ENCODE measurements at regions not wholly inside any gene's neighbourhood (a gene's known extent, or its start where the extent isn't known, plus 50 kb on each side); places are given as distances from the start of the nearest gene placed in this dataset.
"Not testable (repeated sequence)": the region's sequence is repeated elsewhere in the genome, so short reads cannot be mapped to it uniquely, and the experiment has no call there.

GRCh38 chr11:70595452-70595851 is 197.1 kb downstream of the CTTN start:
- no peak for DNase-seq

GRCh38 chr11:70596091-70596490 is 197.8 kb downstream of the CTTN start:
- no peak for DNase-seq

- no peak for DNase-seq
These were observed 198.8 kb downstream of the CTTN start for GRCh38 chr11:70597006-70597555.

GRCh38 chr11:70597751-70598625 is 199.7 kb downstream of the CTTN start:
- no peak for DNase-seq

GRCh38 chr11:70600911-70601415 is 202.6 kb downstream of the CTTN start:
- DNase-seq, result not testable (repeated sequence)

GRCh38 chr11:70601861-70602538 is 203.7 kb downstream of the CTTN start:
- peak; percentile 21 to 65 (median 53) for DNase-seq

- no peak for DNase-seq
These were observed 204.9 kb downstream of the CTTN start for GRCh38 chr11:70603114-70603755.

- peak in 2 of 3 experiments; percentile 13 to 45 for DNase-seq
These were observed 205.5 kb downstream of the CTTN start for GRCh38 chr11:70603756-70604211.

- no peak for DNase-seq
These were observed 205.9 kb downstream of the CTTN start for GRCh38 chr11:70604221-70604620.

GRCh38 chr11:70604630-70605467 is 206.5 kb downstream of the CTTN start:
- DNase-seq, result no peak

GRCh38 chr11:70605468-70605815 is 207.1 kb downstream of the CTTN start:
- no peak for DNase-seq

- DNase-seq, result no peak
These were observed 207.5 kb downstream of the CTTN start for GRCh38 chr11:70605846-70606245.

- DNase-seq, result no peak
These were observed 208.1 kb downstream of the CTTN start for GRCh38 chr11:70606248-70606950.

- DNase-seq, result no peak
These were observed 208.6 kb downstream of the CTTN start for GRCh38 chr11:70606951-70607330.

GRCh38 chr11:70607561-70607960 is 209.2 kb downstream of the CTTN start:
- no peak for DNase-seq

- peak in 2 of 3 experiments; percentile 16 to 57 for DNase-seq
These were observed 210.5 kb downstream of the CTTN start for GRCh38 chr11:70608568-70609470.

GRCh38 chr11:70610566-70611565 is 212.5 kb downstream of the CTTN start:
- DNase-seq, result no peak

GRCh38 chr11:70611821-70612220 is 213.5 kb downstream of the CTTN start:
- DNase-seq, result no peak
